Coronary artery (tissue), 2 donors: ENCODE measurements at regions not wholly inside any gene's neighbourhood (a gene's known extent, or its start where the extent isn't known, plus 50 kb on each side); places are given as distances from the start of the nearest gene placed in this dataset.

Experiments
- DNase-seq: peaks from one replicate; pipeline ENCODE4 v3.0.0-alpha.2; 2017; ENCODE audit warnings: low spot score
- H3K27ac ChIP-seq, 2 donors: fragments of 200-600 bp; sonication (generic); one replicate each; pipeline ENCODE4 v1.5.1; 2016 to 2019
- H3K4me3 ChIP-seq: fragments of 200-600 bp; sonication (generic); 2 replicates; pipeline ENCODE4 v1.5.1; 2016; ENCODE audit warnings: mild to moderate bottlenecking, moderate library complexity
- TF ChIP-seq, protein P1 (sequence below): fragments of 200-600 bp; sonication (generic); IDR thresholded peaks from one replicate; pipeline ENCODE4 v1.5.1; 2019; ENCODE audit warnings: antibody characterized with exemption

DNA sequence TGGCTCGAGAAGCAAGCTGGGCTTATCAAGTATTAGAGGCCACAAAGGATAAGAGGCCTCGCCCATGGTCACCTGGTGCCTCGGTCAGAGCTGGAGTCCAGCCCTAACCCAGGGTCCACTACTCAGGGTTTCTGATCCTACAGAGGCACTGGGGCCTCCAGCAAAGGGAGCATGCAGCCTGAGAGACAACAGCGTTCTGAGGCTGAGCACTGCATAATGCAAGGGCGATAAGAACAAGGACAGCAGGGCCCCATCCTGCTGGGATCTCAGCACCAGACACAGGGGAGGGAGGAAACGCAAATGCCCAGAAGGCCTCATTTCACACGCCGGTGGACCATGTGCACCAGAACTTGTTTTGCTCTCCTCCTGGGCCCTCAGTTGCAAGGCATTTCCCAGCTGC, 63.0 kb downstream of the C5orf15 start:
- Histone ChIP-seq H3K27ac (no peak overlapping the region), H3K4me3 (no peak overlapping the region)
- TF ChIP-seq, protein P1, sequence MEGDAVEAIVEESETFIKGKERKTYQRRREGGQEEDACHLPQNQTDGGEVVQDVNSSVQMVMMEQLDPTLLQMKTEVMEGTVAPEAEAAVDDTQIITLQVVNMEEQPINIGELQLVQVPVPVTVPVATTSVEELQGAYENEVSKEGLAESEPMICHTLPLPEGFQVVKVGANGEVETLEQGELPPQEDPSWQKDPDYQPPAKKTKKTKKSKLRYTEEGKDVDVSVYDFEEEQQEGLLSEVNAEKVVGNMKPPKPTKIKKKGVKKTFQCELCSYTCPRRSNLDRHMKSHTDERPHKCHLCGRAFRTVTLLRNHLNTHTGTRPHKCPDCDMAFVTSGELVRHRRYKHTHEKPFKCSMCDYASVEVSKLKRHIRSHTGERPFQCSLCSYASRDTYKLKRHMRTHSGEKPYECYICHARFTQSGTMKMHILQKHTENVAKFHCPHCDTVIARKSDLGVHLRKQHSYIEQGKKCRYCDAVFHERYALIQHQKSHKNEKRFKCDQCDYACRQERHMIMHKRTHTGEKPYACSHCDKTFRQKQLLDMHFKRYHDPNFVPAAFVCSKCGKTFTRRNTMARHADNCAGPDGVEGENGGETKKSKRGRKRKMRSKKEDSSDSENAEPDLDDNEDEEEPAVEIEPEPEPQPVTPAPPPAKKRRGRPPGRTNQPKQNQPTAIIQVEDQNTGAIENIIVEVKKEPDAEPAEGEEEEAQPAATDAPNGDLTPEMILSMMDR: no peak
- no peak for DNase-seq

DNA sequence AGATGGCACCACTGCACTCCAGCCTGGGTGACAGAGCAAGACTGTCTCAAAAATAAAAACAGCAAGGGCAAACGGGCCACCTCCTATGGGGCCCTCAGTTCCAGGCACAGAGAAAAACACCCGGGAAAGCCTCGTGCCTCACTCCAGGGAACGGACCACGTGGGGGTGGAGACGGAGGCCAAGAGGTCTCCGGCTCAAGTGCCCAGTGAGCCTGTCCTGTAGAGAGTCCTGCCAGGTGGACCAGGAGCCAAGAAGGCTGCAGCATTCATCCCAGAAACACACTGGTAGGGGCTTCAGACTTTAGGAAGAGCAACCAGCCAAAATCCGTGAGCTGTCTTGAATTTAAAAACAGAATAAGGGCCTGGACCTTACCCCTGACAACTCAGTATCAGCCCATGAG, 63.8 kb downstream of the C5orf15 start:
- H3K27ac ChIP-seq: no peak overlapping the region
- TF ChIP-seq, protein P1: no peak
- no peak for DNase-seq
- no peak overlapping the region for H3K4me3 ChIP-seq

DNA sequence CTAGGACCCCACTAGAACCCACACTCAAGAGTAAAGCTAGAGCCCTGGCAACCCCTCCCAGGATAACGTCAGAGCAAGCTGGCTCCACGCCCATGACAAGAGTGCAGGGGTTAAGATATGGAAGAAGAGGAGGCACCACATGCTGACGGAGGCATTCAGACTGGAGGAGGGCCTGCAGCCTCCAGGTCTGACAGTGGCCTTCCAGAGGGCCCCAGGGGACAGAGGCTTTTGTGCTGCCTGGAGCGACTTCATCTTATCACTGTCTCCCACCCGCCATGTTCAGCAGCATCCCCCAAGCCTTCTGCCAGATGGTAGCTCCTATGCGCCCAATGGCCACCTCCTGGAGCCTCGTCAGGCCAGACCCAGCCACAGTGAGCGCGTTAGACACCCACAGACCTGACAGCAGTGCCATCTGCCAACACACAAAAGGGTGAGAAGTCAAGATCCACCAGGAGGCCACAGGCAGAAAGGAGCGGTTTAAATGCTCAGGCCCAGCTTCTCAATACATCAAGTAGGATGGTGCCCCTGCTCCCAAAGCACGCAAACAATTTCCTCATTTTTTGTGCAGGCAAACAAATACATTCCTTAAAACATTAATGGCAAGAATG, 65.8 kb downstream of the C5orf15 start:
- TF ChIP-seq, protein P1: no peak
- H3K27ac ChIP-seq: no peak overlapping the region
- H3K4me3 ChIP-seq: no peak overlapping the region
- no peak for DNase-seq

DNA sequence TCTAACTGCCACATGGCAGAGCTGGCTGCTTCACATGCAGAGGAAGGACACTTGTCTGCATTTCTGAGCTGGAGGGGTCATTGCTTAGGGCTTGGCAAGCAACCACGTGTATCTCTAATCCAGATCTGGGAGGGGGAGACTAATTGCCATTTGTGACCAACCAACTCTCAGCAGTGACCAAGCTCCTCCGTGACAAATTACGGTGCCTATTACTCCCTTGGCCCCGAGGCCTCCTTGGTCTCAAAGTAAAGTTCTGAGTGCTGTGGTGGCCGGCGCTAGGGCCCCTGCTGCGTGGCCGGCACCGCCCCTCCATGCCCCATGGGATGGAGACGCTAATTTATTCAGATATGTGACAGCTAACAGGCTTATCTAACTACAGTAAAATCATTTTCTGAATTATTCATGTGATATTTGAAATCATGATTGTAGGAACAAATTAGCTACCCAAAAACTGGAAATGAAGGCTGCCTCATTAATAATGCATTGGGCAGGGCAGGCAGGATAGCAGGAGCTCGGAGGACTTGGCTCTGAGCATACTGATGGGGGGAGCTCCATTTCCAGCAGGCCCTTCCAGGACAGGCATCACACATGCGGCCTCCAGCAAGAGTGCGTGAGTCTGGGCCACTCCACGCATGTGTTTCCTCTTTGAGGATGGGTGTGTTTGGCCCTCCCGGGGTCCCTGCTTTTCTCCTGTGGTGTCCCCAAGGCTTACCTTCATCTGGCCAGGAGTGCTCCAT, 67.7 kb downstream of the C5orf15 start:
- TF ChIP-seq, protein P1: no peak
- no peak for DNase-seq
- Histone ChIP-seq H3K27ac (no peak overlapping the region), H3K4me3 (no peak overlapping the region)

DNA sequence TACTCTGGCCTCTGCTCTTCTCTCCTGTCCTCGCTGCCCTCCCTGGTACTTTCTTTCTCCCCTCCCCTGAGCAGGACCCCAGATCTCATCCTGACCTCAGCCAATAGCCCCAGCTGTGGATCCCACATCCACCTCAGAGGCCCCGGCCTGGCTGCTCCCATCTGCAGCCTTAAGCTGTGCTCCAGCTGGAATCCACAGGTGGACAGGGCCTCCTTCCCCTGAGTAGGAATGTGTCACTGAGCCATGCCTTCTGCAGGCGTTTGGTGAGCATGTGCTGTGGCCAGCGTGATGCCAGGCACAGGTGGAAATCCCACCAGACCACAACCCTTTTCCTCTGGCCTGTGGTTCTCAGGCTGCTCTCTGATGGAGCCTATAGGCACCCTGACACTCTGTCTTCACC, 68.9 kb downstream of the C5orf15 start:
- H3K4me3 ChIP-seq: no peak overlapping the region
- DNase-seq: no peak
- TF ChIP-seq, protein P1: no peak
- no peak overlapping the region for H3K27ac ChIP-seq

DNA sequence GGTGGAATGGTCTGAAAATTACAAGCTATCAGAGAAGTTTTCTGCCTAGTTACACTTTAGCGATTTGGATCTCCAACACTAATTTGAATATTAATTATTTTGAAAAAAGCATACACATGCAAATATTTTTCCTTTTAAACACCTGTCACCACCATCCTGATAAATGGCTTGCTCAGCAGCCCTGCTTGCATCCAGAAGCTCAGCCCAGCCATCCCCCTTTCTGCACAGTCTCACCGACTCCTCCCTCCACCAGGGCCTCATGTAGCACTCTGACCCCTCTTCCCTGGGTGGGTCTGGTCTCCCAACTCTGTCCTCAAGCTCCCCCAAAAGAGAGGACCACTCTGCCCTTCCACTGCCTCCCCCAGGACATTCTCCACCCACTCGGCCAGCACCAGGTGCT, 70.0 kb downstream of the C5orf15 start:
- no peak overlapping the region for H3K27ac ChIP-seq
- TF ChIP-seq, protein P1: no peak
- DNase-seq: no peak
- H3K4me3 ChIP-seq: no peak overlapping the region

DNA sequence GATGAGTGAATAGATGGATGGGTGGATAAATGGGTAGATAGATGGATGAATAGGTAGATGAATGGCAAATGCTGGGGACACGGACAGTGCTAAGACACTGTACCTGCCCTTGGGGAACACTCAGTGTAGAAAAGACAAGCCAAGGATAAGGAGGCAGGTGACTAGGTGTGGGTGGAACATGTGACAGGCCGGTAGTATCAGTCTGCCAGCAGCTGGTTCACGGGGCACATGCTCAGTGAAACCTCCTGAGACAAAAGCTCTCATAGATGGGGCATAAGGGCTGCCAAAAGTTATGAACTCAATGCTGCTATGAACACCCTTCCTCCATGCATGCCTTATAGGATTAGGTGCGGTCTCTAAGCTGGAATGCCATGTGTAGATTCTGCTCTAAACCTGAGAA, 71.0 kb downstream of the C5orf15 start:
- no peak for DNase-seq

More for the DNA sequence above, 71.0 kb downstream of the C5orf15 start:
- TF ChIP-seq, protein P1: no peak
- H3K27ac ChIP-seq: no peak overlapping the region
- H3K4me3 ChIP-seq: no peak overlapping the region
